ENCODE measurements at regions not wholly inside any gene's neighbourhood (a gene's known extent, or its start where the extent isn't known, plus 50 kb on each side); places are given as distances from the start of the nearest gene placed in this dataset.
"Not testable (repeated sequence)": the region's sequence is repeated elsewhere in the genome, so short reads cannot be mapped to it uniquely, and the experiment has no call there.

GRCh38 chr2:35440308-35440707, 915.3 kb upstream of the CRIM1 start:
- not testable (repeated sequence) for DNase-seq (ENCODE audit: low spot score)

- not testable (repeated sequence) for DNase-seq (ENCODE audit: low spot score)
Observed at GRCh38 chr2:35436893-35437292, 918.7 kb upstream of the CRIM1 start.

GRCh38 chr2:35428548-35428947, 927.0 kb upstream of the CRIM1 start:
- no peak for DNase-seq (ENCODE audit: low spot score)

GRCh38 chr2:35421485-35421884, 934.1 kb upstream of the CRIM1 start:
- no peak for DNase-seq (ENCODE audit: low spot score)

- no peak for DNase-seq (ENCODE audit: low spot score)
Observed at GRCh38 chr2:35417293-35417692, 938.3 kb upstream of the CRIM1 start.

- DNase-seq (ENCODE audit: low spot score) = no peak
Observed at GRCh38 chr2:35416391-35417140, 939.0 kb upstream of the CRIM1 start.

- DNase-seq (ENCODE audit: low spot score) = no peak
Observed at GRCh38 chr2:35415942-35416341, 939.6 kb upstream of the CRIM1 start.

GRCh38 chr2:35415282-35415681, 940.3 kb upstream of the CRIM1 start:
- no peak for DNase-seq (ENCODE audit: low spot score)

GRCh38 chr2:35410431-35411061, 945.0 kb upstream of the CRIM1 start:
- DNase-seq (ENCODE audit: low spot score) = peak; percentile 25

- no peak for DNase-seq (ENCODE audit: low spot score)
Observed at GRCh38 chr2:35409762-35410161, 945.8 kb upstream of the CRIM1 start.

GRCh38 chr2:35408320-35408719, 947.3 kb upstream of the CRIM1 start:
- no peak for DNase-seq (ENCODE audit: low spot score)

GRCh38 chr2:35391736-35392442, 963.7 kb upstream of the CRIM1 start:
- DNase-seq (ENCODE audit: low spot score) = no peak

GRCh38 chr2:35378791-35379190, 976.8 kb upstream of the CRIM1 start:
- no peak for DNase-seq (ENCODE audit: low spot score)

- no peak for DNase-seq (ENCODE audit: low spot score)
Observed at GRCh38 chr2:35374845-35375244, 980.7 kb upstream of the CRIM1 start.

- no peak for DNase-seq (ENCODE audit: low spot score)
Observed at GRCh38 chr2:35365859-35366258, 989.7 kb upstream of the CRIM1 start.

GRCh38 chr2:35356332-35356731, 999.2 kb upstream of the CRIM1 start:
- DNase-seq (ENCODE audit: low spot score) = no peak

- DNase-seq (ENCODE audit: low spot score) = no peak
Observed at GRCh38 chr2:35355056-35355455, 1000.5 kb upstream of the CRIM1 start.

- no peak for DNase-seq (ENCODE audit: low spot score)
Observed at GRCh38 chr2:35347561-35347960, 1008.0 kb upstream of the CRIM1 start.

GRCh38 chr2:35343135-35343534, 1012.4 kb upstream of the CRIM1 start:
- DNase-seq (ENCODE audit: low spot score) = no peak

- no peak for DNase-seq (ENCODE audit: low spot score)
Observed at GRCh38 chr2:35339211-35339610, 1016.4 kb upstream of the CRIM1 start.

GRCh38 chr2:35337922-35338321, 1017.7 kb upstream of the CRIM1 start:
- DNase-seq (ENCODE audit: low spot score) = no peak

GRCh38 chr2:35314049-35314448, 1041.5 kb upstream of the CRIM1 start:
- DNase-seq (ENCODE audit: low spot score) = no peak

GRCh38 chr2:35301369-35301768, 1054.2 kb upstream of the CRIM1 start:
- DNase-seq (ENCODE audit: low spot score) = no peak
